HUES6 (cell line): ENCODE measurements at regions not wholly inside any gene's neighbourhood (a gene's known extent, or its start where the extent isn't known, plus 50 kb on each side); places are given as distances from the start of the nearest gene placed in this dataset.

ENCODE experiments used
- H3K27ac ChIP-seq: 2 replicates; pipeline ENCODE4 v1.7.0; 2013; ENCODE audit warnings: low read depth, mild to moderate bottlenecking, low read length, inconsistent platforms
- H3K27me3 ChIP-seq: 2 replicates; pipeline ENCODE4 v1.6.1; 2013; ENCODE audit warnings: low read length; ENCODE audit not compliant: control insufficient read depth, insufficient read depth
- H3K36me3 ChIP-seq: 2 replicates; pipeline ENCODE4 v1.6.1; 2013; ENCODE audit warnings: low read length; ENCODE audit not compliant: control insufficient read depth, insufficient read depth
- H3K4me1 ChIP-seq: 2 replicates; pipeline ENCODE4 v1.6.1; 2013; ENCODE audit warnings: low read length; ENCODE audit not compliant: control insufficient read depth, insufficient read depth
- H3K4me3 ChIP-seq: 2 replicates; pipeline ENCODE4 v1.5.1; 2013; ENCODE audit warnings: low read depth, low read length
- H3K9ac ChIP-seq: one replicate; pipeline ENCODE4 v1.6.1; 2013; ENCODE audit warnings: mild to moderate bottlenecking, low read length
- H3K9me3 ChIP-seq: 2 replicates; pipeline ENCODE4 v1.6.1; 2013; ENCODE audit warnings: low read depth, low read length; ENCODE audit not compliant: control insufficient read depth, insufficient read depth

DNA sequence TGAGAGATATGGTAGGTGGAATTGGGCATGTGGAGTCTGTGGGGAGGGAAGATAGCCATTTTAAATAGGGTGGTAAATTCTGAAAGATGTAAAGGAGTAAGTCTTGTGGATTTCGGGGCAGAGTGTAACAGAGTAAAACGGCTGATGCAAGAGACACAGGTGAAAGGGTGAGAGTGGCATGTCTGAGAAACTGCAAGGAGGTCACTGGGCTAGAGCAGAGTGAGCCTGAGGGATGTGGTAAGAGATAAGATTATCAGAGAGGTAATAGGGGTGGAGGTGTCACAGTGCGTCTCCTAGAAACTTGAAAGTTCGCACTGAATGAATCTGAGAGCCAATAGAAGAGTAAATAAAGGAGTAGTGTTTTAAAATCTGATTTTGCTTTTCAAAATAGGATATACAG, 308.1 kb downstream of the EPM2A start:
- Histone ChIP-seq H3K27me3 (no peaks in the 10 kb centered on the region), H3K9me3 (no peaks in the 10 kb centered on the region), H3K9ac (no peak overlapping the region), H3K4me1 (peaks cover 7% of the 10 kb centered on the region; the same call in 1 of the 2 replicates), H3K4me3 (no peak overlapping the region), H3K36me3 (no peaks in the 10 kb centered on the region), H3K27ac (no peak overlapping the region)

DNA sequence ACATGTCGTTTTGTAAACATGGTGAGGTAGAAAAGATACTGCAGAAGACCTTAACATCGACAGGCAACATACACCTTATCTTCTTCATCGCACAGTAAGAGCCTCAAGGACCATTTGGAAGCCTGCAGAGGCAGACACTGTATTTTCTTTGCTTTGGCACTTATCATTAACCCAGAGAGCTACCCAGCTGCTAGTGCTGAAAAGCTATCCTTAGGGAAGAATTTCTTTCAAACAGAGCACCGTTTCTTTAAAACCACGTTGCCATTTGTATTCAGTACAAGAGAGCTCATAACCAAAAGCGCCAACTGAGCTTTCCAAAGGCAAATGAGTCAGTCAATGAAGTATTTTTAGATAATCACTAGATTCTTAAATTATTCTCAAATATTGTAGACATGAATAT, 306.6 kb downstream of the EPM2A start:
- no peak overlapping the region for H3K27ac ChIP-seq
- H3K9ac ChIP-seq, result no peak overlapping the region
- H3K9me3 ChIP-seq, result no peaks in the 10 kb centered on the region
- no peaks in the 10 kb centered on the region for H3K27me3 ChIP-seq
- H3K36me3 ChIP-seq, result no peaks in the 10 kb centered on the region
- H3K4me1 ChIP-seq, result peaks cover 7% of the 10 kb centered on the region; the same call in 1 of the 2 replicates
- H3K4me3 ChIP-seq, result no peak overlapping the region

DNA sequence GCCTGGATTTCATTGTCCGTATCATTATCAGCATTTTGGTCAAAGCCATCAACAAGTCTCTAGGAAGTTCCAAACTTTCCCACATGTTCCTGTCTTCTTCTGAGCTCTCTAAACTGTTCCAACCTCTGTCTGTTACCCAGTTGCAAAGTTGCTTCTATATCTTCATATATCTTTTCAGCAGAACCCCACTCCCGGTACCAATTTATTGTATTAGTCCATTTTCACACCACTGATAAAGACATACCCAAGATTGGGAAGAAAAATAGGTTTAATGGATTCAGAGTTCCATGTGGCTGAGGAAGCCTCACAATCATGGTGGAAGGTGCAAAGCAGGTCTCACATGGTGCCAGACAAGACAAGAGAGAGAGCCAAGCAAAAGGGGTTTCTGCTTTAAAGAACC, 293.2 kb downstream of the EPM2A start:
- Histone ChIP-seq H3K27me3 (no peaks in the 10 kb centered on the region), H3K9ac (no peak overlapping the region), H3K4me1 (no peaks in the 10 kb centered on the region; the same call in 1 of the 2 replicates), H3K27ac (no peak overlapping the region), H3K9me3 (peaks cover 40% of the 10 kb centered on the region), H3K36me3 (no peaks in the 10 kb centered on the region), H3K4me3 (no peak overlapping the region)

DNA sequence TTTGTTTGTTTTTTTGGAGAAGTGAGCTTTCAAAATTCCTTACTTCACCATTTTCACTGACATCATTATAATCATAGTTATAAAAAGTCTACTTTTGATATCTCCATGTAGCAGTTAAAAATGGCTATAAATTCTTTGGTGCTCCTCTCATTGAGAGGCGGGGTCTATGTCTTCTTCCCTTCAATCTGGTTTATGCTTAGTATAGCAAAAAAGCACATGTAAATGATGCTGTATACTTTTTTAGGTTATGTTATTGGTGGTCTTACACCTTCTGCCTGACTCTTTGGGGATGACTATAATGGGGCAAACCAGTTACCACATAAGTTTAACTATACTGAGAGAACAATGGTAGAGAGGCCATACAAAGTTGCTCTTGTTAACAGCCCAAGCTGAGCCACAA, 289.6 kb downstream of the EPM2A start:
- Histone ChIP-seq H3K4me1 (no peaks in the 10 kb centered on the region), H3K27ac (no peak overlapping the region), H3K4me3 (no peak overlapping the region), H3K9ac (no peak overlapping the region), H3K36me3 (no peaks in the 10 kb centered on the region), H3K9me3 (peaks cover 39% of the 10 kb centered on the region), H3K27me3 (no peaks in the 10 kb centered on the region)

DNA sequence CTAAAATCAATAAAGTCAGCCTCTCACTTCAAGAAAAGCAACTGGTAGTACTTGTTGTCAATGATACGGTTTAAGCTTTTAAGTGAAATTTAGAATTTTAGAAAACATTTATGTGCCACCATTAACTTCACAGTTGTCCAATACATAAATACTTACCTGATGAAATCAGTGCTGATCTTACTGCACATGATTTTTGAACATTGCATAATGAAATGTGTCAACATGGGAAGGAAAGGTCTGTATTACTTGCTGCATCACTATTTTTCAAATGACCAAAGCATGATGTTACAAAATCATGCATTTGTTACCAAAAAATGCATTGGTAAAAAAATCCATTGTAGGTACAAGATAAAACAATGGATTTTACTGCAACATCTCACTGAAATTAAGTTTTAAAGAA, 284.3 kb downstream of the EPM2A start:
- Histone ChIP-seq H3K9me3 (peaks cover 8% of the 10 kb centered on the region), H3K4me3 (no peak overlapping the region), H3K27me3 (no peaks in the 10 kb centered on the region), H3K4me1 (peaks cover 2% of the 10 kb centered on the region; the same call in 1 of the 2 replicates), H3K36me3 (no peaks in the 10 kb centered on the region), H3K9ac (no peak overlapping the region), H3K27ac (no peak overlapping the region)

DNA sequence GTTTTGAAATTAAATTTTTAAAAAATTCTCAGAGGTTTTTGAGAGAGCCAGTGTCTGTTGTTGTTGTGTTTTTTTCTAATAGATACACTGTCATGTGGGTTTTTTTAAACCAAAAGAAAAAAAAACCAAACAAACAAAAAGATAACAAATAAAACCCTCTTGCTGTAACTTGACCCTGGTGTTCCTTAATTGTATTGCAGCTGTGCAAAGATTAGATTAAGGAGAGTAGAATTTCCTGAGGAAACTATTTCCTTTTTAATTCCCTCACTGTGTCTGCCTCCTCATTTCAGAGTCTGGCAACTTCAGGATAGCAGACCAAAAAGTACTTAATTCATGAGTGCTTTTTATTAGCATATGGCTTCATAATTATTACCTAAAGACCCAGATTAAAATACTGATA, 281.9 kb downstream of the EPM2A start:
- no peak overlapping the region for H3K4me3 ChIP-seq
- no peaks in the 10 kb centered on the region for H3K36me3 ChIP-seq
- no peaks in the 10 kb centered on the region for H3K9me3 ChIP-seq
- H3K27ac ChIP-seq, result no peak overlapping the region
- no peak overlapping the region for H3K9ac ChIP-seq
- H3K27me3 ChIP-seq, result no peaks in the 10 kb centered on the region
- peaks cover 2% of the 10 kb centered on the region; the same call in 1 of the 2 replicates for H3K4me1 ChIP-seq

DNA sequence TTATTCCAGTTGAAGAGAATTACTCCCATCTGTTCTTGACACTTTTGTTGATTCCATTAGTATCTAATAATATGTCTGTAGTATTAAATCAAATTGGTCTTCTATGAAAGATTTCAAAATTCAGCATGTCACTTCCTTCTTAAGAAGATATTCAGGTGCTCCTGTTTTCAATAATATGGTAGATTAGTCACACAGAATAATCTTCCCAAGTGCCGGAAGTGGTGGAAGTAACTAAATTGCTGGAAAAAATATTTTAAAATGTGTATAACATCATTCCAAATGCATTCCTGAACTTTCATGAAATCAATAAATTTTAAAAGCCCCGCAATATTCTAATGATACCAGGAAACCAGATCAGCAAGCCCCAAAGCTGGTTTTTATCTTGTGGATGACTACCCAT, 281.3 kb downstream of the EPM2A start:
- H3K27ac ChIP-seq, result no peak overlapping the region

DNA sequence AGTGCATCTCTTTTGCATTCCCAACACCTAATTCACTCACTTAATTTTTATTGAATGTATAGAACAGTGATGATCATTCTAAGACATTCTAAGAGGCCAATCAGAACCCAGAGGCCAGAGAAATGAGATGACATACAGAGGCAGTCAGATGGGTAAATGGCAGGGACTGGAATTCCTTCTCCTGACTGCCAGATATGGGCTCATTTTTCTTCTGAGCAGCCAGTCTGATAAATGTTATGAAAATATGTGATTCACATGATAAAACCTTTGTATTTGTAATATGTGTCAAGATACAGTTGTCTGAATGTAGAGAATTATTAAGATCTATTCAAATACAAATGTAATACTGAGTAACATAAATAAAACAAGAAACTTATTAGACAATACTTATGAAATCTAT, 277.8 kb downstream of the EPM2A start:
- Histone ChIP-seq H3K9me3 (no peaks in the 10 kb centered on the region), H3K27ac (no peak overlapping the region), H3K4me3 (no peak overlapping the region), H3K9ac (no peak overlapping the region), H3K4me1 (peaks cover 2% of the 10 kb centered on the region; the same call in 1 of the 2 replicates), H3K27me3 (no peaks in the 10 kb centered on the region), H3K36me3 (no peaks in the 10 kb centered on the region)

More for the DNA sequence above, 281.3 kb downstream of the EPM2A start:
- H3K9me3 ChIP-seq, result no peaks in the 10 kb centered on the region
- no peaks in the 10 kb centered on the region for H3K36me3 ChIP-seq
- H3K4me1 ChIP-seq, result peaks cover 2% of the 10 kb centered on the region; the same call in 1 of the 2 replicates
- no peak overlapping the region for H3K9ac ChIP-seq
- no peak overlapping the region for H3K4me3 ChIP-seq
- no peaks in the 10 kb centered on the region for H3K27me3 ChIP-seq

DNA sequence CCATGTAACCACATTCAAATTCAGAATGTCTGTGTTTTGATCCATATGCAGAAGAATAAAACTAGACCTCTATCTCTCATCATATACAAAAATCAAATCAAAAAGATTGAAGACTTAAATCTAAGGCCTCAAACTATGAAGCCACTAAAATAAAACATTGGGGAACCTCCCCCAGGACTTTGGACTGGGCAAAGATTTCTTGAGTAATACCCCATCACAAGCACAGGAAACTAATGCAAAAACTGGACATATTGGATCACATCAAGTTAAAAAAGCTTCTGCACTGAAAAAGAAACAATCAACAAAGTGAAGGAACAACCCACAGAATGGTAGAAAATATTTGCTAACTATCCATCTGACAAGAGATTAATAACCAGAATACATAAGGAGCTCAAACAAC, 266.8 kb downstream of the EPM2A start:
- no peaks in the 10 kb centered on the region for H3K4me1 ChIP-seq
- no peak overlapping the region for H3K27ac ChIP-seq
- no peak overlapping the region for H3K9ac ChIP-seq
- no peaks in the 10 kb centered on the region for H3K27me3 ChIP-seq
- H3K9me3 ChIP-seq, result no peaks in the 10 kb centered on the region
- H3K4me3 ChIP-seq, result no peak overlapping the region
- H3K36me3 ChIP-seq, result no peaks in the 10 kb centered on the region

DNA sequence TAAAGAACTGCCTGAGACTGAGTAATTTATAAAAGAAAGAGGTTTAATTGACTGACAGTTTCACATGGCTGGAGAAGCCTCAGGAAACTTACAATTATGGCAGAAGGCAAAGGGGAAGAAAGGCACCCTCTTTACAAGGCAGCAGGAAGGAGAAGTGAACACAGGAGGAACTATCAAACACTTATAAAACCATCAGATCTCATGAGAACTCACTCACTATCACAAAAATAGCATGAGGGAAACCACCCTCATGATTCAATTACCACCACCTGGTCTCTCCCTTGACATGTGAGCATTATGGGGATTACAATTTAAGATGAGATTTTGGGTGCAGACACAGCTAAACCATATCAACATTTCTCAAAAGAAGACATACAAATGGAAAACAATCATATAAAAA, 266.3 kb downstream of the EPM2A start:
- Histone ChIP-seq H3K9ac (no peak overlapping the region), H3K4me3 (no peak overlapping the region), H3K36me3 (no peaks in the 10 kb centered on the region), H3K27me3 (no peaks in the 10 kb centered on the region), H3K4me1 (no peaks in the 10 kb centered on the region), H3K9me3 (no peaks in the 10 kb centered on the region), H3K27ac (no peak overlapping the region)

DNA sequence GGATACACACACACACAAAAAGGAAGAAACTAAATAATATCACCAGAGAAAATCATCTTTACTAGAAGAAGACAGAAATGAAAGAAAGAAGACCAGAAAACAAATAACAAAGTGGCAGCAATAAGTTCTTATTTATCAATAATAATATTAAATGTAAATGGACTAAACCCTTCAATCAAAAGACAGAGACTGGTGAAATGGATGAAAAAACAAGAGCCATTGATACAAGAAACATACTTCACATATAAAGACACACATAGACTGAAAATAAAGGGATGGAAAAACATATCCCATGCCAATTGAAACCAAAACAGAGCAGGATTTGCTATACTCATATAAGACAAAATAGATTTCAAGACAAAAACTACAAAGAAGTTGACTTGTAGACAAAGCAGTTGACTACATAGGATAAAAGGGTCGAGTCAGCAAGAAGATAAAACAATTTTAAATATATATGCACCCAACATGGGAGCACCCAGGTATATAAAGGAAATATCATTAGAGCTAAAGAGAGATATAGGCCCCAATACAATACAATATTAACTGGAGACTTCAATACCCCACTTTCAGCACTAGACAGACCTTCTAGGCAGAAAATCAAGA, 259.4 kb downstream of the EPM2A start:
- peaks cover 6% of the 10 kb centered on the region; the same call in 1 of the 2 replicates for H3K9me3 ChIP-seq
- no peaks in the 10 kb centered on the region for H3K4me1 ChIP-seq
- H3K36me3 ChIP-seq, result no peaks in the 10 kb centered on the region

More for the DNA sequence above, 259.4 kb downstream of the EPM2A start:
- Histone ChIP-seq H3K9ac (no peak overlapping the region), H3K4me3 (no peak overlapping the region), H3K27ac (no peak overlapping the region), H3K27me3 (no peaks in the 10 kb centered on the region)
